GM21360 (cell line): ENCODE measurements at regions not wholly inside any gene's neighbourhood (a gene's known extent, or its start where the extent isn't known, plus 50 kb on each side); places are given as distances from the start of the nearest gene placed in this dataset.
"Not testable (repeated sequence)": the region's sequence is repeated elsewhere in the genome, so short reads cannot be mapped to it uniquely, and the experiment has no call there.

Experiments
- ATAC-seq: cut with Tn5 transposase; IDR thresholded peaks from one replicate; pipeline ENCODE4 v1.9.1; 2021; ENCODE audit warnings: mild to moderate bottlenecking, moderate library complexity; ENCODE audit not compliant: unreplicated experiment

DNA sequence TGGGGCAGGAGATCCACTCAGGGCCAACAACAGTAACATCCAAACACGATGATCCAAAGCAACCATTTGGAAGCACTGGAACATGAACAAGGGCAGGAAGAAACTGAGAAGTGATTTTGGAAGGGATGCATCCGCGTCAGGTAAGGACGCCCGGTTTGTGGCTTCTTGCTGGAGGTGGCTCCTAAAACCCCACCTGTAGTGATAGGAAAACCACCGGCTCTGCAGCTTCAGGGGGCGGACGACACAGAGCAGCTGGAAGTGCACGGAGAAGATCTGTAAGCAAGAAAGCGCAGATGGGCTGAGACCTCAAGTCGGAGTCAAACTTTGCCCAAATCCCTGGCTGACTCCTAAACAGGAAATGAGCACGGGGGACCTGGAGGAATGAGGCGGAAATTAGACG, 1066.1 kb downstream of the BRD1 start:
- ATAC-seq, result no peak

DNA sequence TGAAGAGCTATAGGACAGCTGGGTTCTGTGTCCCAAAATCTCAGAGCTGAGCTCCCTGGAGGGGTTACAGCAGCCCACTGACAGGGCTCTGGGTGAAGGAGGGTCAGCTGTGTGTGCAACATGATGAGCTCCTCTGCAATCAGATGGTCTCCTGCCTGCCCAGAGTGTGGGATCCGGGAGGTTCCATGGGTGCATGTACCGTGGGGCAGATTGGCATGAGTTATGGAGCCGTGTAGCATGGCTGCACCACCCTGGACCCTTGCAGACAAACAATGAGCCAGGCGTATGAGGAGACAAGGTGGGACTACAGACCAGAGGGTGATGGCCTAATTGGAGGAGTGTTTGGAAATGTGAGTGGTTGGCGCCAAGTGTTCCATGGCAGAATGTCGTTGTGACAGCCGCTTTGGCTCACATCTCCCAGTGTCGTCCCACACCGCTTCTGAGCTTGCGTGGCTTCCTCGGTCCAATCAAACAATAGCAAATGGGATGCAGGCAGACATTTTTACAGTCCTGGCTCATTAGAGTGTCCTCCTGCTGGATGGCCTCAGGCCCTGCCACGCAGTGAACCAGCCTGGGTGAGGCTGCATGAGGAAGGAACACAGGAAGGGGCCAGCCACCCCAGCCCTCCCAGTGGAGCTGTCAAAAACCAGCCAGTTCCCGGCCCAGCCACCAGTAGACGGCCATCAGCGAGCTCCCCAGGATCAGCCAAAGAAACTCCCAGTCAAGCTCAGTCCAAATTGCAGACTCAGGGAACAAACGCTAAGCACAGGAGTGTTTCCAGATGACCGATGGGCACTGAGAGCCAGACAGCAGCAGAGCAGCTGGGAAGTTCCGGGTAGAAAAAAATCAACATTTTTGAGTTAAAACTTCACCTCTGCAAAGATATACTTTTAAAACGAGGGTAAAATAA, 1066.9 kb downstream of the BRD1 start:
- ATAC-seq, result no peak

DNA sequence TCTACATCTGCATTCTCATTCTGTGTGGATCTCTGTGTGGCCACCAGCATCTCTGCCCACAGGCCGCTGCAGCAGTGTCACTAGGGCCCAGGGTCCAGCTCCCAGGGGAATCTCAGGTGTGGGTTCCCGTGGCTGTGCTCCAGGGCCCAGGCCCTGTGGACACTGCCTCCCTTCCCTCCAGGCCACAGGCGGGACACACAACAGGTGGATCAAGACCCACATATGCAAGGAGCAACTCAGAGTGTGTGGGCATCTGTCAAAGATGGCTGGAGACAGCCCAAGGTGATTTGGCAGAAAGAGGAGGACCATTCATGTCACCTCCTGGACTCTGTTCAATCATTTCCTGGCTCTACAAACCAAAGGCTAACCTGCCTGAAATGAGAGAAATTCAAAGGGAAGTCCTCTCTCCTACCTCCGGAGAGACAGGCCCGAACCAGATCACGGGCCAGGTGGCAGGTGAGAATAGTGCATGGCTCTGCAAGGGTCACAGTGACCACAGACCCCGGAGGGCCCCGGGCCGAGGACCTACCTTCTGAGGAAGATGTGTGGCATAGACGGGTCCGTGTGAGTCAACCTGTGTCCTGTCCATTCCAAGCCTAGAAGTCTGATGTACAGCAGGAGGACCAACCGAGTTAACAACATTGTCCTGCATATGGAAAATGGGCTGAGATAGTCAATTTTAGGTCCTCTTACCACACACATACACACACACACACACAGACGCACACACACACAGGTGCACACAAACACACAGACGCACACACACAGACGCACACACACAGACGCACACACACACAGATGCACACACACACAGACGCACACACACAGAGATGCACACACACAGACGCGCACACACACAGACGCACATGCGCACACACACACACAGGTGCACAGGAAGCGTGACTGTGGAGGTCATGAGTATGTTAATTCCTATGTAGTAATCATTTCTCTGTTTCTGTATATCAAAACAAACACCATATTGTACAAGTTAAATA, 1068.5 kb downstream of the BRD1 start:
- ATAC-seq, result no peak

DNA sequence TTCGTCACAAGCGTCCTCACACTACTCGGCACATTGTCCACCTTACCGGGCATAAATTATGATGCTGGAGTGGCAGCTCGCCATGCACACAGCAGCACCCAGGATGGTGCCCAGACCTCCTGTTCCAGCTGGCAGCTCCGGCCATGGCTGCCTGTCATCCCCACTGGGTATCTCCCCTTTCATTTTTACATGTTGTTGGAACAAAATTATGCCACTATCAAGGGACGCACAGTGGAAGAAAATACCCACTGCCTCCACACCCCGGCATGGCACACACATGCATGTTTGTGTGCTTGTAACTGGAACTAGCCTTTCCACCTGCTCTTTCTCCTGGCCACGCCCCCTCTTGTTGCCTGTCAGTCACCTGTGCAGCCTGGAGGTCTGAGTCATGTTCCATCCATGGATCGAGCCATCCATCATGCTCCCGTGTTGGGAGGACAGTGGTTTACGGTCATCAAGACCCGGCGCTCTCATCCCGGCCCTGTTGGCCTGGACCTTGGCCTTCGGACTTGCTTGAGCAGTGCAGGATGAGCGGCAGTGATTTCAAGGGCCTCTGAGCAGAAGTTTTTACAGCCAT, 1069.6 kb downstream of the BRD1 start:
- ATAC-seq, result no peak

DNA sequence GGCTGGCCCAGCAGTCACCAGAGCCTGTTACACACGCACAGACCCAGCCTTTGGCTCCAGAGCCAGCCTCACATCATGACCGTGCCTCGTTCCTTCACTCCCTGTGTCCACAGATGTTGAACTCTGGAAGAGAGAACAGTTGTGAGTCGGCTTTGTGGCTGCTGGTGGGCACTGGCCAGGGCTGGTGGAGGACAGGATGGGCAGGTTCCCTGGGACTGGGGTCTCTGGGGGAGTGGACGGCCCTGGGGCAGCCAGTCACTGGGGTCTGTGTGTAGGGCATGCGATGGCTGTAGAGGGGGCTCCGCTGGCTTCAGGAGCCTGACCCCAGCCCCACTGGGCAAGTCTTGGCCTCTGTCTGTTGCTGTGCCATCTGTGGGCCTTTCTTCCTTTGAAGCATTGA, 1070.1 kb downstream of the BRD1 start:
- no peak for ATAC-seq

DNA sequence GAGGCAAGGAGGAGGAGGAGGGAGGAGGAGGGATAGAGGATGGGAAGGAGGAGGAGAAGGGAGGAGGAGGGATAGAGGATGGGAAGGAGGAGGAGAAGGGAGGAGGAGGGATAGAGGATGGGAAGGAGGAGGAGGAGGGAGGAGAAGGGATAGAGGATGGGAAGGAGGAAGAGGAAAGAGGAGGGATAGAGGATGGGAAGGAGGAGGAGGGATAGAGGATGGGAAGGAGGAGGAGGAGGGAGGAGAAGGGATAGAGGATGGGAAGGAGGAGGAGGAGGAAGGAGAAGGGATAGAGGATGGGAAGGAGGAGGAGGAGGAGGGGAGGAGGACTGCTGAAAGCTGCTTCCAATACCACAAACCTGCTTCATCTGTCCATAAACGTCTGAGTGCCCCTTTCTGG, 1070.5 kb downstream of the BRD1 start:
- not testable (repeated sequence) for ATAC-seq

DNA sequence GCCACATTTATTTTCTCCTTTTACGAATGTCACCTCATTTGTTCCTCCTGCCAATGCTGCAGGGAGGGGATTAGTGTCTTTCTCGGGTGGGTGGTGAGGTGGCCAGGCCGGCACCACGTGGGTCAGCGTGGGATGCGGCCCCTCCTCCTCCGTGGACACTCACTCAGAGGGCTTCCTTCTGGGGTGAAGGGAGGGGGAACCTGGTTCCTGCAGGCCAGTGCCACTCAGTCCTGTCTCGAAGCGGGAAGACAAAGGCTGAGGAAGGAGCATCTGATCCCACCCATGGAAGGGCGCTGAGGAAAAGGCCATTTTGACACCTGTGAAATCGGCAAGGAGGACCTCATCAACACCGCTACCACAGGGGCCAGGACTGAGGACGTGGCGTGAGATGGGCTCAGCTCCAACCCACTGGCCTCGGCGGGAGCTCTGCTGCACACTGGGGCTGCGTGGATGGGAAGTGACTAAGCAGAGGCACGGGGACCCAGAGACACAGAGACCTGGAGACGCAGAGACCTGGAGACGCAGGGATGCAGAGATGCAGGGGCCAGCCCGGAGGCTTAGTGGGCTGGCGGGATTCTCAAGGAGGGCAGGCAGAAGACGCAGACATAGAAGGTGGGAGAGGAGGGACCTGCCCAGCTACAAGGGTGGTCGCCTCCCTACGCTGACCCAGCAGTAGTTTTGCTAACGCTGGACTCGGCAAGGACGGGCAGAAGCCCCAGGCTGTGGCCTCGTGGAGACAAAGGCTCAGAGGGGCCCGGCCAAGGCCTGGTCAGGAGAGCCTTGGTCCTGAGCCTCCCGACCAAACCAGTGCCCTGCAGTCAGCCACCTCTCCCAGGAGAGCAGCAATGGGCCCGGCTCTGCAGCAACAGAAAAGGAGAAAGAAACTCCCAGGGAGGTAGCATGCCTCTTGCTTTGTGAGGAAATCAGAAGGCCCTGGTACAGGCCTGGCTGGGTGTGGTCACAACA, 1071.2 kb downstream of the BRD1 start:
- ATAC-seq, result no peak

DNA sequence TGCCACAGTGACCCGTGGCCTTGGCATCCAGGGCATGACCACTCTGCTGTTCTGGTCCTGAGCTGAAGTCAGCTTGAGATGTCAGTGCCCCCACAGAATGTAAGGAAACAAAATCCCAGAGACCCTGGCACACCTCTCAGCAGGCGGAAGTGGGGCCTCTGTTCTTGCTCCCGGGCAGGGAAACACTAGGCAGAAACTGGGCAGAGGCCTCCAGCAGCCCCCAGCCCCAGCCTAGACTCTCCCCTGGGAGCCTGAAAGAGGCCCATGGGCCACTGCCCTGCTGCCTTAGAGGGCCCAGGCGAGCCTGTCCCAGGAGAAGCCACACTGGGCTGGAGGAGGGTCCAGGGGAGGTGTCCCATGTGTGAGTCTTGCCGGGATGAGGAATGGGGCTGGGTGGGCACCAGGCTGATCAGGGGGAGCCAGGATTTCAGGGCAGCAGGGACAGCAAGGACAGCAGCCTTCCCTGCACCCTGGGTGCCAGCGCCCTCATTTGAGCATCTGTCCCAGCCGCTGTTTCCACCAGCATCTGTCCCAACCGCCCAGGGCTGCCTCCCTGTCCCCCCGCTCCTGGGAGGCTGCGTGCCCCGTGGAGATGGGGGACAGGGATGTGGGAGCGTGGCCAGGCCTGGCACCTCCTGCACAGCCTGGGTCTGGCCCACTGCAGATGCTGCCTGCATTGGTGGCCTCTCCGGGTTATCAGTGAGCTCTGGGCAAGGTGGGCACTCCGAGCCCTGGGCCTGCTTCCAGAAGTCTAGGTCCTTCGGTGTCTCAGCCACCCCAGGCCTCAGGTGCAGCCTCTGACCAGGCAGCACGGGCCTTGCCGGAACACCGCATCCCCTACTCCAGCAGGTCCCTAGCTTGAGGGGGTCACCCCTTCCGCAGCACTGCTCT, 1072.4 kb downstream of the BRD1 start:
- no peak for ATAC-seq

DNA sequence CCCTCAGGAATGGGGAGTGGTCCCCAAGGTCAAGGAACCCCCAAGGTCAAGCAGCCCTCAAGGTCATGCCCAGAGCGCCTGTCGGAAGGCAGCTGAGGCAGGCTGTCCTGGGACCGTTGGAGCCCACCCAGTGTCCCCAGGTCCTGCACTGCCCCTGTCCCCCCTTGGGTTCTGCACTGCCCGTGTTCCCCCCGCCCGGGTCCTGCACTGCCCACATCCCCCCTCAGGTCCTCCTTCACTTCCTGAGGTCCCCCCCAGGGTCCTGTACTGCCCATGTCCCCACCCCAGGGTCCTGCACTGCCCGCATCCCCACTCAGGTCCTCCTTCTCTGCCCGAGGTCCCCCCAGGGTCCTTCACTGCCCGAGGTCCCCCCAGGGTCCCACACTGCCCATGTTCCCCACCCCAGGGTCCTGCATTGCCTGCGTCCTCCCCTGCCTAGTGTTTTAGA, 1073.0 kb downstream of the BRD1 start:
- no peak for ATAC-seq

DNA sequence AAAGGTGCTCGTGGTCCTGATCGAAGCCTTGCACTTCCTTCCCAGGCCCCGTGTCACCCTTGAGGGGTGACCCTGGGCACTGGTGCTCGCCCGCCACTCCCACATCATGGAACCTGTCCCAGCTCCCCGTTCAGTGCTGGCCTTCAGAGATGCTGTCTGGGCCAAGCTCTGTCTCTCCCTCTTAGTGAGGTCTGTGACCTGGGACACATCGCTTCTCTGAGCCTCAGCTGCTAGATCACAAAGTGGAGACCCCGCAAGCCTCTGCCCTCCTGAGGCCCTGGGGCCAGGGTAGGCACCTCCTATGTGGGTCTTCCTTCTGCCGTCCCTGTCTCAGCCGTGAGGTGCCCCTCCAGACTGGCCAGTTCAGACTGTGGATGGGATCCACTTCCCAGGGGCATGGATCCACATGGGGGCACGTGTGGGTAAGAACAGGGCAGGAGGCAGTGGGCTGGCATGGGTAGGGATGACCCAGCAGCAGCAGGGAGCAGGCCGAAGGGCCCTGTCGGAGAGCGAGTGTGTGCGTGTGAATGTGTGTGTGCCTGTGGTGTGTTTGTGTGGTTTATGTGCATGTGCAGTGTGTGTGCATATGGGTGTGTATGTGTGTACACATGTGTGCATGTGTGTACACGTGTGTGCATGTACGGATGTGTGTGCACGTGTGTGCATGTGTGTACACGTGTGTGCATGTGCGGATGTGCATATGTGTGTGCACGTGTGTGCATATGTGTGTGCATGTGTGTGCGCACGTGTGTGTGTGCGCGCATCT, 1073.7 kb downstream of the BRD1 start:
- no peak for ATAC-seq

DNA sequence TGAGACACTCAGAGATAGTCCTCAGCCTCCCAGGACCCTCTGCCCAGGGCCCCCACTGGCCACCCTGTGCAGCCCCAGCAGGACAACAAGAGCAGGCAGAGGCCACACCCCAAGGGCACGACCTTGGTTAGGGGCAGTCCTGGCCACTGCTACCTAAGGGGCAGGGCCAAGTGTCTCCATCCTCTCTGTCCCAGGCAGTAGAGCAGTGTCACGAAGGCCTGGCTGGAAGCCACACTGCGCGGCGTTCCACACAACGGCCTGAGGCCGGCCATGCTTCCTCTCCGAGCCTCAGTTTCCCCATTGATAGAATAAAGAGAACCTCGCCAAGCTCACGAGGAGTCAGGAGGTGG, 1074.3 kb downstream of the BRD1 start:
- ATAC-seq, result no peak

DNA sequence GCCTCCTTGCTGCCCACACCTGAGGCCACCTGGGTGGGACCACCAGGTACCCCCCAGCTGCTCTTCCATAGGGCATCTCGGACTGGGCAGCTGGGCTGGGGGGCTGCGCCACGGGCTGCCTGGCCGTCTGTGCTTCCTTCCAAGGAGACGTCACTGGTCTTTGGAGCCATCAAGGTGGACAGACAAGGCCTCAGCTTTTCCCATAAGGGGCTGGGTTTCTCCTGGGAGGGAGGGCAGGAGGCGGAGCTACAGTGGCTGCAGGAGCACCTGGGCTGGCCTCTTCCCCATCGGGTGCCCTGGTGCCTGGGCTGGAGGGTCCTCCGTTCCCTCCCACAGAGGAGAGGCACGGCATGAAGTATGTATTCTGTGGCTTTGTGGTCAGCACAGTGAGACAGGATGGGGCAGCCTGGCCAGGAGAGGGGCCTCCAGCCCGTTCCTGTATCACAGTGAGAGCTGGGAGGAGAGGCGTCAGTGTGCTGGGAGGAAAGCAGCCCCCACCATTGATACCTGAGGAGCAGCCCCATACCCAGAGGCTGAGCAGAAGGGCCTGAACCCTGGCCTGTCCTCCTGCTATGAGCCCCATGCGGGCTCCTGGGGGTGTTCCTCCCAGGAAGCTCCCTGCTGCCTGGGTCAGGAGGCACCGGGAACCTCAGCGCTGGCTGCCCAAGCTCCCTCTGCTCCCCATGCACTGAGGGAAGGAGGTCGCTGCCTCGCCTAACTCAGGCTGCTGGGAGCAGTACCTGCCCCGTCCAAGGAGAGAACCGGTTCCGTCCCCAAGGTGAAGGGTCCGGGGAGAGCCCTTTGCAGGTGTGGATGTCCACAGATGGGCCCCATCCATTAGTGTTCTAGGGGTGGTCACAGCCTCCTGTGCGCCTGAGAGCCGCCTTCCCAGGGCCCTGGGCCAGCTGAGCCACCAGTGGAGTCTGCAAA, 1075.0 kb downstream of the BRD1 start:
- ATAC-seq, result no peak

DNA sequence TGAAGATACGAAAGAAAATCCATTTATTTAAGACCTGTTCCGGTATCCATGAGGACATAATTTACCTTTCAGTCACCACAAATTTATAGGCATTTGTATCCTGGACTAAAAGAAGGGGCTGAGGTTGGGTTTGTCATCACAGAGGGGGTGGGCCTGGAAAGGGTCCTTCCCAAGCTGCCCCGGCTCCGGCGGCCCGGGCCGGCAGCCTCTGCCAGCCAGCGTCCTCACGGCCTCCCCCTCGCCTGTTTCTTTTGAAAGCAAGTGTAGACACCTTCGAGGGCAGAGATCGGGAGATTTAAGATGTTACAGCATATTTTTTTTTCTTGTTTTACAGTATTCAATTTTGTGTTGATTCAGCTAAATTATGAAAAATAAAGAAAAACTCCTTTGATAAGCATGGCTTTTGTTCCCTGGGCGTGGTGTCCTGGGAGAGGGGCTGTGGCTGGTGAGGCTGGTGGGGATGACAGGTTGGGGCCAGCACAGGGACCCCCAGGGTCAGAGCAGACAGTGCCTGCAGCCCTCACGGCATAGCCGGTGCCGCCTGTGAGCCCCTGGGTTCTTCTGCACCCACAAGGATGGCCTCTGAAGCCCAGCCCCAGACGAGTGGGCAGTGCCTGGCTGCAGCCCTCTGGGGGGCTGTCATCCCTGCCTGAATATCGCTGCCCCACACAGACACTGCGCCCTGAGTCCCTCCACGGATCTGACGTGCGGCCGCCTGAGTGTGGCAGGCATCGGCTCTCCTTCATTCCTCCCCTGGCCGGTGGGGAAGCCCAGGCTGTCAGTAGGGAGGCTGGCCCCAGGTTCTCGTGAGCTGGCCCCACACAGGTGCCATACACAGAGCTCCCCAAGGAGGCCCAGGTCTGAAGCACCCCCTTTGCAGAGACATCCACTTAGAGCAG, 1075.9 kb downstream of the BRD1 start:
- no peak for ATAC-seq

DNA sequence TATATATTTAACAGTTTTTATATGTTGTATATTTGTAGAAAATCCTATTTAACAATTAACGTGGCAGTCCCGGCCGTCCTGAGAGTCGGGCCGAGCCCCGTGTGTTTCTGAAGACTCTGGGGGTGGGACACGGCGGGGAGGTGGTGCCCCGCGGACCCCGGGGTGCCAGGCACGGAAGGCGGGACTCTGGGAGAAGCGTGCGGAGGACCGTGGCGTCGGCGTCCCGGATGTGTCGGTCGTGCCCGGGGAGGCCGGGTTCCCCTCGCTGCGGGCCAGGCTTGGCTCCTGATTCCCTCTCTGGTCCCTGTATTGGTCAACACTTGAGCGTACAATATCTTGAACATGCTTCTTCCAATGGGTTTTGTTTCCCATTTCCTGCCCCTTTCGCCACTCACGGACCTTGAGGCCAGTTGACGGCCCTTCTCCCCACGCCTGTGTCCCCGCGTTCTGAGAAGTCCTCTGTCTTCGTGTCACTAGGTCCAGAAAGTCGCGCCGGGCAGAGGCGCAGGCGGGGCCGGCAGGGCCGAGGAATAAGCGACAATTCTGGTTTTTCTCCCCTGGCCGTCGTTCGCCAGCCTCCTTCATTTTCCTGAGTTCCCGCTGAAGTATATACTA, 1076.7 kb downstream of the BRD1 start:
- ATAC-seq, result no peak

DNA sequence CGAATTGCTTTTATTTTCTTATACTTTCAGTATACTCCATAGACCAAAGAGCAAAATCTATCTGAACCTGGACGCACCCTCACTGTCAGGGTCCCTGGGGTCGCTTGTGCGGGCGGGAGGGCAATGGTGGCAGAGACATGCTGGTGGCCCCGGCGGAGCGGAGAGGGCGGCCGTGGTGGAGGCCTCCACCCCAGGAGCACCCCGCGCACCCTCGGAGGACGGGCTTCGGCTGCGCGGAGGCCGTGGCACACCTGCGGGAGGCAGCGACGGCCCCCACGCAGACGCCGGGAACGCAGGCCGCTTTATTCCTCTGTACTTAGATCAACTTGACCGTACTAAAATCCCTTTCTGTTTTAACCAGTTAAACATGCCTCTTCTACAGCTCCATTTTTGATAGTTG, 1077.4 kb downstream of the BRD1 start:
- ATAC-seq, result no peak
